IMR-90 (cell line): ENCODE measurements at regions not wholly inside any gene's neighbourhood (a gene's known extent, or its start where the extent isn't known, plus 50 kb on each side); places are given as distances from the start of the nearest gene placed in this dataset.

Experiments used
- ATAC-seq: fragments of 200-7000 bp; cut with Tn5 transposase; 2 replicates; pipeline ENCODE4 v1.9.1; 2020; ENCODE audit warnings: low read depth, mild to moderate bottlenecking, moderate library complexity
- BruUV-seq: library from RNA; stranded (reverse); fragments of 400-500 nt; replicated peaks from 2 replicates; lab custom pipeline; 2021; lab: Mats Ljungman, UMichigan
- CTCF ChIA-PET: fragments of 300-600 bp; formaldehyde crosslinking; extraction: SDS; loops from one replicate; lab custom pipeline; 2021; ENCODE audit warnings: antibody characterized with exemption; lab: Yijun Ruan, JAX
- POLR2A ChIA-PET: fragments of 300-600 bp; sonication (Branson Sonifier 250); formaldehyde crosslinking; loops from one replicate; lab custom pipeline; 2022; ENCODE audit warnings: antibody characterized with exemption; ENCODE audit not compliant: unreplicated experiment; lab: Charles Lee
- DNase-seq: peaks from one replicate; pipeline ENCODE4 v3.0.0; 2013
- H2AFZ ChIP-seq: replicated peaks from 2 replicates; pipeline ENCODE3; 2013; ENCODE audit warnings: low read length, mild to moderate bottlenecking; ENCODE audit not compliant: poor library complexity
- H2AK5ac ChIP-seq: 2 replicates; pipeline ENCODE4 v1.6.1; 2013; ENCODE audit warnings: low read depth, low read length, inconsistent platforms
- H2AK9ac ChIP-seq: replicated peaks from 2 replicates; pipeline ENCODE3; 2013; ENCODE audit warnings: mild to moderate bottlenecking, low read depth, low read length, moderate library complexity; ENCODE audit not compliant: poor library complexity
- H2BK120ac ChIP-seq: 2 replicates; pipeline ENCODE4 v1.6.1; 2013; ENCODE audit warnings: low read depth, low read length, inconsistent platforms
- H2BK15ac ChIP-seq: 3 replicates; pipeline ENCODE4 v1.6.1; 2013; ENCODE audit warnings: low read depth, low read length, inconsistent platforms
- H2BK20ac ChIP-seq: 2 replicates; pipeline ENCODE4 v1.6.1; 2013; ENCODE audit warnings: low read depth, mild to moderate bottlenecking, inconsistent platforms, low read length, moderate library complexity
- H2BK5ac ChIP-seq: 2 replicates; pipeline ENCODE4 v1.6.1; 2013; ENCODE audit warnings: mild to moderate bottlenecking, low read depth, low read length, inconsistent platforms; ENCODE audit not compliant: poor library complexity, severe bottlenecking
- H3K14ac ChIP-seq: replicated peaks from 2 replicates; pipeline ENCODE4 v1.6.1; 2013; ENCODE audit warnings: low read depth, low read length, inconsistent platforms
- H3K18ac ChIP-seq: 2 replicates; pipeline ENCODE4 v1.6.1; 2013; ENCODE audit warnings: low read depth, low read length, control low read depth
- H3K23ac ChIP-seq: 2 replicates; pipeline ENCODE4 v1.6.1; 2013; ENCODE audit warnings: low read depth, low read length, inconsistent platforms
- H3K27ac ChIP-seq: 2 replicates; pipeline ENCODE4 v1.5.1; 2013; ENCODE audit warnings: mild to moderate bottlenecking, control low read depth, low read length; ENCODE audit not compliant: insufficient read depth
- H3K27me3 ChIP-seq: 2 replicates; pipeline ENCODE4 v1.6.1; 2013; ENCODE audit warnings: low read length; ENCODE audit not compliant: control insufficient read depth, insufficient read depth
- H3K36me3 ChIP-seq: 2 replicates; pipeline ENCODE4 v1.6.1; 2013; ENCODE audit warnings: low read length, mixed read lengths; ENCODE audit not compliant: control insufficient read depth, insufficient read depth
- H3K4ac ChIP-seq: 2 replicates; pipeline ENCODE4 v1.6.1; 2013; ENCODE audit warnings: low read depth, low read length, inconsistent platforms
- H3K4me1 ChIP-seq: 2 replicates; pipeline ENCODE4 v1.6.1; 2013; ENCODE audit warnings: low read length, mixed read lengths; ENCODE audit not compliant: control insufficient read depth, insufficient read depth
- H3K4me2 ChIP-seq: 2 replicates; pipeline ENCODE4 v1.6.1; 2013; ENCODE audit warnings: low read depth, mild to moderate bottlenecking, control low read depth, low read length, moderate library complexity
- H3K4me3 ChIP-seq: 2 replicates; pipeline ENCODE4 v1.5.1; 2013; ENCODE audit warnings: low read depth, mild to moderate bottlenecking, control low read depth, low read length, moderate library complexity; ENCODE audit not compliant: insufficient read depth
- H3K56ac ChIP-seq: 2 replicates; pipeline ENCODE4 v1.6.1; 2013; ENCODE audit warnings: low read length, inconsistent platforms; ENCODE audit not compliant: insufficient read depth; ENCODE audit errors: extremely low read depth
- H3K79me1 ChIP-seq, 2 experiments: 2 replicates each; pipeline ENCODE4 v1.6.1; 2013; ENCODE audit warnings: low read length in 2 of 2, inconsistent platforms in 1 of 2, low read depth in 1 of 2
- H3K9ac ChIP-seq: 2 replicates; pipeline ENCODE4 v1.6.1; 2013; ENCODE audit warnings: low read depth, low read length, control low read depth
- H3K9me1 ChIP-seq: 2 replicates; pipeline ENCODE4 v1.6.1; 2013; ENCODE audit warnings: low read length, inconsistent platforms; ENCODE audit not compliant: insufficient read depth
- H3K9me3 ChIP-seq: 2 replicates; pipeline ENCODE4 v1.6.1; 2013; ENCODE audit warnings: low read length; ENCODE audit not compliant: control insufficient read depth, insufficient read depth
- H4K20me1 ChIP-seq: 2 replicates; pipeline ENCODE4 v1.6.1; 2013; ENCODE audit warnings: low read length, inconsistent platforms; ENCODE audit not compliant: insufficient read depth
- H4K5ac ChIP-seq: 2 replicates; pipeline ENCODE4 v1.6.1; 2013; ENCODE audit warnings: mild to moderate bottlenecking, low read depth, low read length, control low read depth
- H4K8ac ChIP-seq, 2 experiments: 2 replicates each; pipeline ENCODE4 v1.6.1; 2013; ENCODE audit warnings: low read depth in 2 of 2, low read length in 2 of 2, control low read depth in 1 of 2, inconsistent platforms in 1 of 2
- H4K91ac ChIP-seq: 2 replicates; pipeline ENCODE4 v1.6.1; 2013; ENCODE audit warnings: low read depth, low read length, inconsistent platforms; ENCODE audit not compliant: insufficient read depth
- FOS ChIP-seq: fragments of 150-350 bp; IDR thresholded peaks from 2 replicates; pipeline ENCODE4 v1.6.1; 2016; ENCODE audit warnings: low read depth, low read length
- MAFK ChIP-seq: IDR thresholded peaks from 2 replicates; pipeline ENCODE4 v1.6.1; 2012; ENCODE audit warnings: low read depth, low read length, improper control_type of control experiment
- MXI1 ChIP-seq: IDR thresholded peaks from 2 replicates; pipeline ENCODE4 v1.6.1; 2012; ENCODE audit warnings: low read depth, mild to moderate bottlenecking, low read length, moderate library complexity, borderline replicate concordance
- NFE2L2 ChIP-seq: fragments of 150-350 bp; IDR thresholded peaks from 2 replicates; pipeline ENCODE4 v1.6.1; 2016; ENCODE audit warnings: low read depth, mild to moderate bottlenecking, low read length
- POLR2A ChIP-seq: IDR thresholded peaks from 2 replicates; pipeline ENCODE4 v1.6.1; 2012; ENCODE audit warnings: mild to moderate bottlenecking, low read depth, low read length
- RAD21 ChIP-seq: IDR thresholded peaks from 2 replicates; pipeline ENCODE4 v1.6.1; 2012; ENCODE audit warnings: low read length, improper control_type of control experiment
- SMC3 ChIP-seq: fragments of 150-350 bp; IDR thresholded peaks from 2 replicates; pipeline ENCODE4 v1.6.1; 2016; ENCODE audit warnings: low read depth, mild to moderate bottlenecking, antibody characterized with exemption, low read length, moderate library complexity
- dilution Hi-C: fragments of 300-500 bp; cut with HindIII; formaldehyde crosslinking; loops from one replicate; pipeline ENCODE4 v1.14.3; 2018; ENCODE audit warnings: low sequenced_read_pairs; ENCODE audit not compliant: unreplicated experiment
- in situ Hi-C: fragments of 300-500 bp; cut with MboI; formaldehyde crosslinking; loops from 3 replicates; pipeline ENCODE4 v1.14.3; 2019; ENCODE audit warnings: low sequenced_read_pairs, inconsistent platforms, mixed read lengths
- intact Hi-C: fragments of 100-400 bp; cut with micrococcal nuclease; formaldehyde crosslinking; loops from 2 replicates; pipeline ENCODE4 v1.10.0; 2022
- TF ChIP-seq, protein P1 (sequence below): conservative IDR thresholded peaks from 2 replicates; pipeline ENCODE4 v1.5.1; 2012; ENCODE audit warnings: mild to moderate bottlenecking, low read depth, low read length, improper control_type of control experiment
- TF ChIP-seq, protein P2 (sequence below): fragments of 150-350 bp; IDR thresholded peaks from 2 replicates; pipeline ENCODE4 v1.6.1; 2017; ENCODE audit warnings: mild to moderate bottlenecking, antibody characterized with exemption, low read length, low read depth
- TF ChIP-seq, protein P3 (sequence below): fragments of 150-350 bp; IDR thresholded peaks from 2 replicates; pipeline ENCODE4 v1.6.1; 2016; ENCODE audit warnings: low read depth, mild to moderate bottlenecking, low read length, moderate library complexity, borderline replicate concordance

DNA sequence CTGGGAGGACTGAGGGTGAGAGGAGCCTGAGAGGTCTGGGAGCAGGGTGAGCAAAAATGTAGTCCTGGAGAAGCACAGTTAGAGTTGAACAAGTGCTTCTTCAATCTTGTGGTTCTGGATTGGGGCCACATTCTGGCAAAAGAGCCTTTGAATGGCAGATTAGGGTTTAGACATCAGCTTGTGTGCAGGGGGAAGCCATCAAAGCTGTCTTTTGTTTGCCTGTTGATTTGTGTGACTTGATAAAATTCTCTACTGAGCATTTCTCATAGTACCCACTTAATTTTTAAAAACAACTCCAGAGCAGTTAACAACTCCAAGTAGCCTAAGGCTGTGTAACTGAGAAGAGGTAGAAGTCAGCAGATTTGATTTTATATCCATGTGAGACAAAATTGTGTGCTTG is 166.2 kb downstream of the FAT3 start:
- Histone ChIP-seq H3K27me3 (no peaks in the 10 kb centered on the region; the same call in 1 of the 2 replicates), H2AK9ac (no peak overlapping the region), H3K4ac (no peak overlapping the region), H3K4me3 (no peak overlapping the region), H3K27ac (no peak overlapping the region), H3K4me1 (no peaks in the 10 kb centered on the region), H3K36me3 (no peaks in the 10 kb centered on the region), H4K8ac (no peak overlapping the region), H3K9ac (no peak overlapping the region), H3K9me3 (no peaks in the 10 kb centered on the region), H3K79me1 (no peaks in the 10 kb centered on the region), H4K91ac (no peak overlapping the region), H3K56ac (no peak overlapping the region), H2AK5ac (no peak overlapping the region), H2BK20ac (no peak overlapping the region), H3K14ac (no peak overlapping the region), H2BK15ac (no peak overlapping the region), H3K18ac (no peak overlapping the region), H3K4me2 (no peak overlapping the region), H3K23ac (no peak overlapping the region), H2AFZ (no peak overlapping the region), H2BK5ac (no peak overlapping the region), H2BK120ac (no peak overlapping the region), H4K20me1 (no peaks in the 10 kb centered on the region), H3K9me1 (no peaks in the 10 kb centered on the region), H4K5ac (no peak overlapping the region)
- CTCF ChIA-PET: no interaction called here
- dilution Hi-C loops: no loop called here
- DNase-seq (no peak), ATAC-seq (no peak)
- BruUV-seq: no TSS peak
- POLR2A ChIA-PET: no interaction called here
- in situ Hi-C loops: no loop called here
- intact Hi-C loops: no loop called here
- TF ChIP-seq SMC3 (no peak), FOS (no peak), NFE2L2 (no peak), MXI1 (no peak), RAD21 (no peak), POLR2A (no peak), MAFK (no peak)
- TF ChIP-seq, protein P1, sequence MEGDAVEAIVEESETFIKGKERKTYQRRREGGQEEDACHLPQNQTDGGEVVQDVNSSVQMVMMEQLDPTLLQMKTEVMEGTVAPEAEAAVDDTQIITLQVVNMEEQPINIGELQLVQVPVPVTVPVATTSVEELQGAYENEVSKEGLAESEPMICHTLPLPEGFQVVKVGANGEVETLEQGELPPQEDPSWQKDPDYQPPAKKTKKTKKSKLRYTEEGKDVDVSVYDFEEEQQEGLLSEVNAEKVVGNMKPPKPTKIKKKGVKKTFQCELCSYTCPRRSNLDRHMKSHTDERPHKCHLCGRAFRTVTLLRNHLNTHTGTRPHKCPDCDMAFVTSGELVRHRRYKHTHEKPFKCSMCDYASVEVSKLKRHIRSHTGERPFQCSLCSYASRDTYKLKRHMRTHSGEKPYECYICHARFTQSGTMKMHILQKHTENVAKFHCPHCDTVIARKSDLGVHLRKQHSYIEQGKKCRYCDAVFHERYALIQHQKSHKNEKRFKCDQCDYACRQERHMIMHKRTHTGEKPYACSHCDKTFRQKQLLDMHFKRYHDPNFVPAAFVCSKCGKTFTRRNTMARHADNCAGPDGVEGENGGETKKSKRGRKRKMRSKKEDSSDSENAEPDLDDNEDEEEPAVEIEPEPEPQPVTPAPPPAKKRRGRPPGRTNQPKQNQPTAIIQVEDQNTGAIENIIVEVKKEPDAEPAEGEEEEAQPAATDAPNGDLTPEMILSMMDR: no peak
- TF ChIP-seq, protein P2, sequence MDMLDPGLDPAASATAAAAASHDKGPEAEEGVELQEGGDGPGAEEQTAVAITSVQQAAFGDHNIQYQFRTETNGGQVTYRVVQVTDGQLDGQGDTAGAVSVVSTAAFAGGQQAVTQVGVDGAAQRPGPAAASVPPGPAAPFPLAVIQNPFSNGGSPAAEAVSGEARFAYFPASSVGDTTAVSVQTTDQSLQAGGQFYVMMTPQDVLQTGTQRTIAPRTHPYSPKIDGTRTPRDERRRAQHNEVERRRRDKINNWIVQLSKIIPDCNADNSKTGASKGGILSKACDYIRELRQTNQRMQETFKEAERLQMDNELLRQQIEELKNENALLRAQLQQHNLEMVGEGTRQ: no peak
- TF ChIP-seq, protein P3, sequence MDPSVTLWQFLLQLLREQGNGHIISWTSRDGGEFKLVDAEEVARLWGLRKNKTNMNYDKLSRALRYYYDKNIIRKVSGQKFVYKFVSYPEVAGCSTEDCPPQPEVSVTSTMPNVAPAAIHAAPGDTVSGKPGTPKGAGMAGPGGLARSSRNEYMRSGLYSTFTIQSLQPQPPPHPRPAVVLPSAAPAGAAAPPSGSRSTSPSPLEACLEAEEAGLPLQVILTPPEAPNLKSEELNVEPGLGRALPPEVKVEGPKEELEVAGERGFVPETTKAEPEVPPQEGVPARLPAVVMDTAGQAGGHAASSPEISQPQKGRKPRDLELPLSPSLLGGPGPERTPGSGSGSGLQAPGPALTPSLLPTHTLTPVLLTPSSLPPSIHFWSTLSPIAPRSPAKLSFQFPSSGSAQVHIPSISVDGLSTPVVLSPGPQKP: no peak
